GM18505 (cell line): ENCODE measurements at regions not wholly inside any gene's neighbourhood (a gene's known extent, or its start where the extent isn't known, plus 50 kb on each side); places are given as distances from the start of the nearest gene placed in this dataset.

ENCODE experiments used
- ATAC-seq: cut with Tn5 transposase; IDR thresholded peaks from one replicate; pipeline ENCODE4 v1.9.1; 2021; ENCODE audit not compliant: unreplicated experiment
- POLR2A ChIP-seq: IDR thresholded peaks from 4 replicates; pipeline ENCODE4 v1.6.1; 2011; ENCODE audit warnings: borderline replicate concordance; ENCODE audit not compliant: insufficient read depth, insufficient read length; ENCODE audit errors: extremely low read depth

DNA sequence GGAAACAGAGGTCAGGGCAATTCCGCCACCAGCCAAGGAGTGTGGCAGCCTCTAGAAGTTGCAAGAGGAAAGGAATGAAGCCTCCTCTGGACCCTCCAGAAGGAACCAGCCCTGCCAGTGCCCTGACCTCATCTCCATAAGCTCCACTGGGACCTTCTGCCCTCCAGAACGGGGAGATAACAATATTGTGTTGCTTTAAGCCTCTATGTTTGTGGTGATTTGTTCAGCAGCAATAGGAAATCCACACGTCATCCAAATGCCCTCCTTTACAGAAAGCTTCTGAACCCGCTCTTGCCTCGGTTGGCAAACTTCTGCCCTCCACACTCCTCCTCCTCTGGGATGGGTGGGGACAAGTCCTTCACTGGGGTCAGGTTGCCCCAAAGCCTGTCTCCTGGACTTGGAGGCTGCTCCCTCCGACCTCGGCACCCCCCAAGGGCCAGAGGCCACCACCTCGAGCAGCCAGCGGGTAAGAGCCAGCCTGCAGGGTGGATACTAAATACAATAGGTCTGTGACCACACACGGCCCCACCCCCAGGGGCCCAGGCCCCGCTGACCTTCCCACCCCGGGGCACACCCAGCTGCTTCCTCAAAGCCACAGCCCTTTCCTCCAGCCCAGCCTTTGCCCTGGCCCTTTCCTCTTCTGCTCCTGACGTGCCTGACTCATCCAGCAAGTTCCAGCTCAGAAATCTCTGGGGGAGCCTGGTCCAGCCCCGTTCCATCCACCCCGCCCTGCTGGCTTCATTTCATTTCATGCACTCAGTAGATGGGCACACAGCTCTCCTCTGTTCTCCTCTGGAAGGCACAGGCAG, 58.7 kb upstream of the NCOR2 start:
- no peak for ATAC-seq
- no peak for TF ChIP-seq POLR2A

- no peak for TF ChIP-seq POLR2A
- no peak for ATAC-seq
Observed at GRCh38 chr12:124624823-124625222, 57.4 kb upstream of the NCOR2 start.

- ATAC-seq, result no peak
- TF ChIP-seq POLR2A, result no peak
Observed at GRCh38 chr12:124623344-124624035, 56.1 kb upstream of the NCOR2 start.

DNA sequence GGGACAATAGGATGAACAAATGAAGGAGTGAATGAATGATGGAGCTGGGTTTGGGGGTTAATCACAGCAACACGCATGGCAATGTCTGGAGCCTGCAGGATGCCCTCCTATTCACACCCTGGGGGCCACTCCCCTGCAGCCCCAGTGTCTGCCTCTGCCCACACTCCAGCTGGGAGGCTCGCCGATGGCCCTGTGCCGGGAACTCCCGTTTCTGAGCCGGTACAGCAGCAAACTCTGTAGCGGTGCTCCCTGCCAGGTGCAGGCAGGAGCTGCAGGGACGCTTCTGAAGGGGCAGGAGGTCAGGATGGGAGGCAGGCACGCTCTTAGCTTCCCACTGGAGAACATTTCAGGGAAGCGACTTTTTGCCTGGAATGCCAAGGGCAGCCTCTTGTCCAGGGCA, 55.4 kb upstream of the NCOR2 start:
- no peak for TF ChIP-seq POLR2A
- no peak for ATAC-seq

- no peak for ATAC-seq
- no peak for TF ChIP-seq POLR2A
Observed at GRCh38 chr12:124622331-124622730, 54.9 kb upstream of the NCOR2 start.

DNA sequence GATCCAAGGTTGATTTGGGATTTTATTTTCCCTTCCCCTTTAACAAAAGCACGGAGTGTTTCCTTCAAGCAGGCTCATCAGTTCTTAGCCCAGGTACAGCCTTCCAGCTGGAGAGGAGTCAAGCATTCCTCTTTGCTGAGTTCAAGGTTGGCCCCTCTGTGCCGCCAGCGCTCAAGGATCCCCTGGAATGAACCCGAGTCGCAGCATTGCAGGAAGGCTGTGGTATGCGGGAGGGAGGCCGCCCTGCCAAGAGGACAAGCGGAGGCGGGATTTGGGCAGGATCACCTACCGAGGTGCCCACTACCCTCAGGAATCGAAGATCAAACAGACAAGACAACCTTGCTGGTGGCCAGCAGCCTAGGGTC, 53.9 kb upstream of the NCOR2 start:
- no peak for ATAC-seq
- no peak for TF ChIP-seq POLR2A

GRCh38 chr12:124620606-124621295, 53.3 kb upstream of the NCOR2 start:
- no peak for ATAC-seq
- TF ChIP-seq POLR2A, result no peak

DNA sequence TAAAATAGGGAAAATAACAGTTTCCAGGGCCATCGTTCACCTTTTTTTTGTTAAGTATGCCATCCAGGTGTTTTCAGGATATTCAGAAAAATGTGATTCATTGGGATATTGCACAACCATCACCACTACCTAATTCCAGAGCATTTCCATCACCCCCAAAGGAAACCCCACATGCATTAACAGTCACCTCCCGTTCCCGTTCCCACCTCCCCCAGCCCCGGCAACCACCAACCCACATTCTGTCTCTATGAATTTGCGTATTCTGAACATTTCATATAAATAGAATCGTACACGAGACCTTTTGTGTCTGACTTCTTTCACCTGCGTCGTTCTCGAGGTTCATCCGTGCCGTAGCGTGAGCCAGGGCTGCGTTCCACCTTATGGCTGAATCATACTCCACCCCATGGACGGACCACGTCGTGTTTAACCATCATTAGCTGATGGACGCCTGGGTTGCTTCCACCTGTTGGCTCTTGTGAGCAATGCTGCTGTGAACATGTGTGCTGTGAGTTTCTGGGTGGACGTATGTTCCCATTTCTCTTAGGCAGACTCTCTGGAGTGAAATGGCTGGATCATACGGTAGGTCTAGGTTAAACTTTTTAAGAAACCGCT, 51.0 kb upstream of the NCOR2 start:
- no peak for TF ChIP-seq POLR2A
- no peak for ATAC-seq

DNA sequence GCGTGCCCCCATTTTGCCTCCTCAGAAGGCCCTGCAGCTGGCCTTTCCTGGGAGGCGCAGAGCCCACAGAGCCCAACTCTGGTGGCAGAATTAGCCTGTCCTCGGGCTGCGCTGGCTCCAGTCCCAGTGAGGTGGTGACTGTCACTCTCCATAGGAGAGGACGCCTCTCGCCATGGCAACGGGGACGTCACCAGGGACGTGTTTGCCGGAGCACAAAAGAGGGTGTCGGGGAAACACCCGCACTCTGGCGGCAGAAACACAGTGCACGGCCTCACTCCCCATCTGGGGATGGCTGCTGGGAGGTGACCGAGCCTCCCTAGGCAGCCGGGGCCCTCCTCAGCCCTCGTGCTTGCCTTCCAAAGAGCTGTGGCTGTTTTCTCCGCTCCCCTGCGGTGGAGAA, 50.2 kb upstream of the NCOR2 start:
- TF ChIP-seq POLR2A, result no peak
- ATAC-seq, result no peak
